DND-41 (cell line): ENCODE measurements at regions not wholly inside any gene's neighbourhood (a gene's known extent, or its start where the extent isn't known, plus 50 kb on each side); places are given as distances from the start of the nearest gene placed in this dataset.

ENCODE experiments used
- ATAC-seq: fragments of 200-7000 bp; cut with Tn5 transposase; 3 replicates; pipeline ENCODE4 v1.9.1; 2021; ENCODE audit warnings: low read depth; ENCODE audit not compliant: insufficient read depth
- DNase-seq: peaks from one replicate; pipeline ENCODE4 v3.0.0-alpha.2; 2020
- H2AFZ ChIP-seq: 2 replicates; pipeline ENCODE4 v1.6.0; 2012; ENCODE audit warnings: low read depth, low read length
- H3K27ac ChIP-seq: 2 replicates; pipeline ENCODE4 v1.5.1; 2012; ENCODE audit warnings: low read length, inconsistent platforms
- H3K27me3 ChIP-seq: fragments of 200-600 bp; sonication (generic); 2 replicates; pipeline ENCODE4 v1.6.0; 2012; ENCODE audit warnings: low read length, mild to moderate bottlenecking, inconsistent platforms; ENCODE audit not compliant: insufficient read depth, poor library complexity
- H3K36me3 ChIP-seq: 2 replicates; pipeline ENCODE4 v1.5.1; 2012; ENCODE audit warnings: low read length, inconsistent platforms; ENCODE audit not compliant: insufficient read depth
- H3K4me1 ChIP-seq: 2 replicates; pipeline ENCODE4 v1.5.1; 2012; ENCODE audit warnings: mild to moderate bottlenecking, low read length; ENCODE audit not compliant: insufficient read depth
- H3K4me2 ChIP-seq: 2 replicates; pipeline ENCODE4 v1.6.0; 2012; ENCODE audit warnings: mild to moderate bottlenecking, moderate library complexity, low read length, inconsistent platforms; ENCODE audit not compliant: insufficient read depth
- H3K4me3 ChIP-seq, 2 experiments: fragments of 200-600 bp in 1 of 2; shearing (Covaris generic) in 1 of 2; 2 replicates each; pipeline ENCODE4 v1.5.1; 2012 to 2016; ENCODE audit warnings: inconsistent platforms in 2 of 2, low read length in 2 of 2, mild to moderate bottlenecking in 2 of 2, low read depth in 1 of 2, moderate library complexity in 1 of 2
- H3K79me2 ChIP-seq: 2 replicates; pipeline ENCODE4 v1.6.0; 2012; ENCODE audit warnings: low read length, inconsistent platforms; ENCODE audit not compliant: insufficient read depth
- H3K9ac ChIP-seq: 2 replicates; pipeline ENCODE4 v1.6.0; 2012; ENCODE audit warnings: low read depth, mild to moderate bottlenecking, inconsistent platforms, low read length, moderate library complexity
- H3K9me3 ChIP-seq: 2 replicates; pipeline ENCODE4 v1.5.1; 2012; ENCODE audit warnings: low read length, moderate library complexity, mild to moderate bottlenecking, inconsistent platforms; ENCODE audit not compliant: insufficient read depth, severe bottlenecking
- H4K20me1 ChIP-seq: 2 replicates; pipeline ENCODE4 v1.6.0; 2012; ENCODE audit warnings: low read length; ENCODE audit not compliant: insufficient read depth
- CTCF ChIP-seq: IDR thresholded peaks from 2 replicates; pipeline ENCODE4 v1.5.1; 2012; ENCODE audit warnings: borderline replicate concordance, low read length, moderate library complexity, mild to moderate bottlenecking; ENCODE audit not compliant: poor library complexity, severe bottlenecking; ENCODE audit errors: extremely low read depth
- EZH2 ChIP-seq: IDR thresholded peaks from 3 replicates; pipeline ENCODE4 v1.6.1; 2012; ENCODE audit warnings: borderline replicate concordance, low read depth, mild to moderate bottlenecking, moderate library complexity, low read length, inconsistent platforms; ENCODE audit not compliant: severe bottlenecking

- H3K4me2 ChIP-seq = no peak overlapping the region
- no peaks in the 10 kb centered on the region for H3K79me2 ChIP-seq
- peaks cover 4% of the 10 kb centered on the region; the same call in 1 of the 2 replicates for H4K20me1 ChIP-seq
- DNase-seq (no peak), ATAC-seq (no peak)
- no peak overlapping the region for H3K9ac ChIP-seq
- H3K27me3 ChIP-seq = peaks cover 11% of the 10 kb centered on the region
- no peak overlapping the region for H3K4me3 ChIP-seq
- H3K27ac ChIP-seq = no peak overlapping the region
- H2AFZ ChIP-seq = no peak overlapping the region
- TF ChIP-seq EZH2 = no peak
- no peak for TF ChIP-seq CTCF
- H3K36me3 ChIP-seq = no peaks in the 10 kb centered on the region
- H3K4me1 ChIP-seq = no peaks in the 10 kb centered on the region
- no peaks in the 10 kb centered on the region for H3K9me3 ChIP-seq
Observed at GRCh38 chr16:86050111-86050510, 151.1 kb downstream of the IRF8 start.

- peaks cover 11% of the 10 kb centered on the region for H3K27me3 ChIP-seq
Observed at GRCh38 chr16:86050591-86051367, 151.8 kb downstream of the IRF8 start.

GRCh38 chr16:86051368-86052114 is 152.6 kb downstream of the IRF8 start:
- peaks cover 11% of the 10 kb centered on the region for H3K27me3 ChIP-seq
- H3K9me3 ChIP-seq = no peaks in the 10 kb centered on the region
- TF ChIP-seq CTCF (no peak), EZH2 (no peak)
- H3K9ac ChIP-seq = no peak overlapping the region
- H3K36me3 ChIP-seq = no peaks in the 10 kb centered on the region
- no peak overlapping the region for H3K4me3 ChIP-seq
- peaks cover 4% of the 10 kb centered on the region; the same call in 1 of the 2 replicates for H4K20me1 ChIP-seq
- H3K4me1 ChIP-seq = no peaks in the 10 kb centered on the region
- DNase-seq (no peak), ATAC-seq (no peak)
- H3K4me2 ChIP-seq = no peak overlapping the region
- H2AFZ ChIP-seq = no peak overlapping the region
- no peaks in the 10 kb centered on the region for H3K79me2 ChIP-seq
- H3K27ac ChIP-seq = no peak overlapping the region

More at GRCh38 chr16:86050591-86051367, 151.8 kb downstream of the IRF8 start:
- DNase-seq (no peak), ATAC-seq (no peak)
- TF ChIP-seq CTCF = no peak
- TF ChIP-seq EZH2 = no peak
- no peaks in the 10 kb centered on the region for H3K79me2 ChIP-seq
- H3K36me3 ChIP-seq = no peaks in the 10 kb centered on the region
- H3K27ac ChIP-seq = no peak overlapping the region
- H2AFZ ChIP-seq = no peak overlapping the region
- H4K20me1 ChIP-seq = peaks cover 4% of the 10 kb centered on the region; the same call in 1 of the 2 replicates
- H3K4me3 ChIP-seq = no peak overlapping the region
- no peak overlapping the region for H3K4me2 ChIP-seq
- no peak overlapping the region for H3K9ac ChIP-seq
- no peaks in the 10 kb centered on the region for H3K4me1 ChIP-seq
- H3K9me3 ChIP-seq = no peaks in the 10 kb centered on the region
